DND-41 (cell line): ENCODE measurements at regions not wholly inside any gene's neighbourhood (a gene's known extent, or its start where the extent isn't known, plus 50 kb on each side); places are given as distances from the start of the nearest gene placed in this dataset.

ENCODE experiments used
- EZH2 ChIP-seq: IDR thresholded peaks from 3 replicates; pipeline ENCODE4 v1.6.1; 2012; ENCODE audit warnings: borderline replicate concordance, low read depth, mild to moderate bottlenecking, moderate library complexity, low read length, inconsistent platforms; ENCODE audit not compliant: severe bottlenecking
- TF ChIP-seq, protein P1 (sequence below): IDR thresholded peaks from 2 replicates; pipeline ENCODE4 v1.5.1; 2012; ENCODE audit warnings: borderline replicate concordance, low read length, moderate library complexity, mild to moderate bottlenecking; ENCODE audit not compliant: poor library complexity, severe bottlenecking; ENCODE audit errors: extremely low read depth

GRCh38 chr18:37956902-37957301 lies 391.3 kb upstream of the CELF4 start:
- TF ChIP-seq, protein P1, sequence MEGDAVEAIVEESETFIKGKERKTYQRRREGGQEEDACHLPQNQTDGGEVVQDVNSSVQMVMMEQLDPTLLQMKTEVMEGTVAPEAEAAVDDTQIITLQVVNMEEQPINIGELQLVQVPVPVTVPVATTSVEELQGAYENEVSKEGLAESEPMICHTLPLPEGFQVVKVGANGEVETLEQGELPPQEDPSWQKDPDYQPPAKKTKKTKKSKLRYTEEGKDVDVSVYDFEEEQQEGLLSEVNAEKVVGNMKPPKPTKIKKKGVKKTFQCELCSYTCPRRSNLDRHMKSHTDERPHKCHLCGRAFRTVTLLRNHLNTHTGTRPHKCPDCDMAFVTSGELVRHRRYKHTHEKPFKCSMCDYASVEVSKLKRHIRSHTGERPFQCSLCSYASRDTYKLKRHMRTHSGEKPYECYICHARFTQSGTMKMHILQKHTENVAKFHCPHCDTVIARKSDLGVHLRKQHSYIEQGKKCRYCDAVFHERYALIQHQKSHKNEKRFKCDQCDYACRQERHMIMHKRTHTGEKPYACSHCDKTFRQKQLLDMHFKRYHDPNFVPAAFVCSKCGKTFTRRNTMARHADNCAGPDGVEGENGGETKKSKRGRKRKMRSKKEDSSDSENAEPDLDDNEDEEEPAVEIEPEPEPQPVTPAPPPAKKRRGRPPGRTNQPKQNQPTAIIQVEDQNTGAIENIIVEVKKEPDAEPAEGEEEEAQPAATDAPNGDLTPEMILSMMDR: no peak
- TF ChIP-seq EZH2: no peak
